ENCODE measurements at regions not wholly inside any gene's neighbourhood (a gene's known extent, or its start where the extent isn't known, plus 50 kb on each side); places are given as distances from the start of the nearest gene placed in this dataset.

DNA sequence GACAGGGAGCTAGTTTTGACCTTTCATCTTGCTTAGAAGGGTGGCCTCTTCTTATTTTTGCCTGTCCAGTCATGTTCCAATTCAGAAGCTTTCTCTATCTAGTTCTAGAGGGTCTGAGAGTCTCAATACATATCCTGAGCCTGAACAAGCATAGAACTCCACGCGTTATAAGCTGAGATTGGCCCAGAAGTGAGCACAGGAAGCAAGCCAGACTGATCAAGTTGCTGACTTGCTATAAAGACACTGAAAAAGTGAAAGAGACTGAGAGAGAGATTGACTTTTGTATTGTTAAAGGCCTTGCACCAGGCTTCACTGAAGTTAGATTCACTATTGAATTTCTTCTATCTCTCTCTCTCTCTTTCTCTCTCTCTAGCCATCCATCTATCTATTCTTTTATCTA lies 142.7 kb upstream of the DOCK10 start:
- ATAC-seq: no peak
- TF ChIP-seq PATZ1 (CRISPR knock-in tag; IDR thresholded peaks at IDR 0.05; ENCODE audit: borderline replicate concordance) (no peak), TOX (CRISPR knock-in tag; IDR thresholded peaks at IDR 0.05; ENCODE audit: borderline replicate concordance) (no peak)

- TF ChIP-seq CSDC2 (CRISPR knock-in tag; IDR thresholded peaks at IDR 0.05) (no peak), ZNF565 (CRISPR knock-in tag; conservative IDR thresholded peaks at IDR 0.05; ENCODE audit: low read depth) (no peak), ESRRG (CRISPR knock-in tag; IDR thresholded peaks at IDR 0.05) (no peak), ZNF70 (CRISPR knock-in tag; IDR thresholded peaks at IDR 0.05) (no peak), OSR1 (CRISPR knock-in tag; IDR thresholded peaks at IDR 0.05) (no peak), PPARA (CRISPR knock-in tag; IDR thresholded peaks at IDR 0.05; ENCODE audit: borderline replicate concordance) (no peak), ZNF8 (CRISPR knock-in tag; IDR thresholded peaks at IDR 0.05) (no peak), ZFP30 (CRISPR knock-in tag; IDR thresholded peaks at IDR 0.05) (no peak), ARNTL (CRISPR knock-in tag; IDR thresholded peaks at IDR 0.05; ENCODE audit: borderline replicate concordance, low read depth) (no peak)
- TF ChIP-seq, protein P1, sequence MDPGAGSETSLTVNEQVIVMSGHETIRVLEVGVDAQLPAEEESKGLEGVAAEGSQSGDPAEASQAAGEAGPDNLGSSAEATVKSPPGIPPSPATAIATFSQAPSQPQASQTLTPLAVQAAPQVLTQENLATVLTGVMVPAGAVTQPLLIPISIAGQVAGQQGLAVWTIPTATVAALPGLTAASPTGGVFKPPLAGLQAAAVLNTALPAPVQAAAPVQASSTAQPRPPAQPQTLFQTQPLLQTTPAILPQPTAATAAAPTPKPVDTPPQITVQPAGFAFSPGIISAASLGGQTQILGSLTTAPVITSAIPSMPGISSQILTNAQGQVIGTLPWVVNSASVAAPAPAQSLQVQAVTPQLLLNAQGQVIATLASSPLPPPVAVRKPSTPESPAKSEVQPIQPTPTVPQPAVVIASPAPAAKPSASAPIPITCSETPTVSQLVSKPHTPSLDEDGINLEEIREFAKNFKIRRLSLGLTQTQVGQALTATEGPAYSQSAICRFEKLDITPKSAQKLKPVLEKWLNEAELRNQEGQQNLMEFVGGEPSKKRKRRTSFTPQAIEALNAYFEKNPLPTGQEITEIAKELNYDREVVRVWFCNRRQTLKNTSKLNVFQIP (CRISPR knock-in tag; IDR thresholded peaks at IDR 0.05; ENCODE audit: borderline replicate concordance, low read depth): no peak
- TF ChIP-seq, protein P2, sequence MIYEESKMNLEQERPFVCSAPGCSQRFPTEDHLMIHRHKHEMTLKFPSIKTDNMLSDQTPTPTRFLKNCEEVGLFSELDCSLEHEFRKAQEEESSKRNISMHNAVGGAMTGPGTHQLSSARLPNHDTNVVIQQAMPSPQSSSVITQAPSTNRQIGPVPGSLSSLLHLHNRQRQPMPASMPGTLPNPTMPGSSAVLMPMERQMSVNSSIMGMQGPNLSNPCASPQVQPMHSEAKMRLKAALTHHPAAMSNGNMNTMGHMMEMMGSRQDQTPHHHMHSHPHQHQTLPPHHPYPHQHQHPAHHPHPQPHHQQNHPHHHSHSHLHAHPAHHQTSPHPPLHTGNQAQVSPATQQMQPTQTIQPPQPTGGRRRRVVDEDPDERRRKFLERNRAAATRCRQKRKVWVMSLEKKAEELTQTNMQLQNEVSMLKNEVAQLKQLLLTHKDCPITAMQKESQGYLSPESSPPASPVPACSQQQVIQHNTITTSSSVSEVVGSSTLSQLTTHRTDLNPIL (CRISPR knock-in tag; IDR thresholded peaks at IDR 0.05; ENCODE audit: low read depth): no peak
- no peak for ATAC-seq
Observed at GRCh38 chr2:225182126-225182525, 139.9 kb upstream of the DOCK10 start.

- ATAC-seq: peak; percentile 62; the same call in 2 of the 3 replicates
Observed at GRCh38 chr2:225177098-225177497, 134.8 kb upstream of the DOCK10 start.

DNA sequence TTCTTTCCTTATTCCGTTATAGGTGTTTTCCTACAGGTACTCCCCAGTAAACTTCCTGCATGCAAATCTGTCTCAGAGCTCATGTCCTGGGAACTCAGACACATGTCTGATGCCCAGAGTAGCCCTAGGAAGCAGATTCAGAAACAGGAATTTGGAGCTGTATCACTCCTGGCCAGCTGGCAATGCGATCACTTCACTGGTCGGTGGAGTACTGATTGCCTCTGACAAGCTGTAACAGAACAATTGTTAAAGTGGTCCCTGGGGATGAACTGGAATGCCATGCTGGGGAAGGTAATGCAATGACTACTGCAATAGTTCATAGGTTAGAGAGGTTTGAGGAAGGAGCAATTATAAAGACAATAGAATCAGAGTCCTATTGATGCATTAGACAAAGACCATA lies 131.6 kb upstream of the DOCK10 start:
- TF ChIP-seq ISL1 (CRISPR knock-in tag; IDR thresholded peaks at IDR 0.05): no peak
- no peak for TF ChIP-seq RARB (CRISPR knock-in tag; IDR thresholded peaks at IDR 0.05)
- no peak for TF ChIP-seq ZNF565 (CRISPR knock-in tag; conservative IDR thresholded peaks at IDR 0.05; ENCODE audit: low read depth)
- TF ChIP-seq GLIS3 (CRISPR knock-in tag; IDR thresholded peaks at IDR 0.05): no peak
- no peak for TF ChIP-seq ZFP30 (CRISPR knock-in tag; IDR thresholded peaks at IDR 0.05)
- ATAC-seq: no peak

More at GRCh38 chr2:225177098-225177497, 134.8 kb upstream of the DOCK10 start:
- TF ChIP-seq ISL1 (CRISPR knock-in tag; IDR thresholded peaks at IDR 0.05): no peak

GRCh38 chr2:225171350-225171749 lies 129.1 kb upstream of the DOCK10 start:
- no peak for TF ChIP-seq ISL1 (CRISPR knock-in tag; IDR thresholded peaks at IDR 0.05)
- no peak for TF ChIP-seq ARNTL (CRISPR knock-in tag; IDR thresholded peaks at IDR 0.05; ENCODE audit: borderline replicate concordance, low read depth)
- TF ChIP-seq PATZ1 (CRISPR knock-in tag; IDR thresholded peaks at IDR 0.05; ENCODE audit: borderline replicate concordance): no peak
- no peak for TF ChIP-seq ZNF565 (CRISPR knock-in tag; conservative IDR thresholded peaks at IDR 0.05; ENCODE audit: low read depth)
- no peak for TF ChIP-seq PPARA (CRISPR knock-in tag; IDR thresholded peaks at IDR 0.05; ENCODE audit: borderline replicate concordance)
- TF ChIP-seq TSHZ2 (CRISPR knock-in tag; IDR thresholded peaks at IDR 0.05): no peak
- no peak for TF ChIP-seq CSRNP3 (CRISPR knock-in tag; IDR thresholded peaks at IDR 0.05)
- TF ChIP-seq TCF4 (CRISPR knock-in tag; IDR thresholded peaks at IDR 0.05; ENCODE audit: borderline replicate concordance): no peak
- TF ChIP-seq, protein P2 (CRISPR knock-in tag; IDR thresholded peaks at IDR 0.05; ENCODE audit: low read depth): no peak
- TF ChIP-seq CSDC2 (CRISPR knock-in tag; IDR thresholded peaks at IDR 0.05): no peak
- no peak for ATAC-seq
